Spleen (tissue), 11 donors: ENCODE measurements at regions not wholly inside any gene's neighbourhood (a gene's known extent, or its start where the extent isn't known, plus 50 kb on each side); places are given as distances from the start of the nearest gene placed in this dataset.
A peak's percentile ranks its signal among the peaks of the same experiment; 100 is the strongest.

Experiments used
- DNase-seq: peaks from one replicate; pipeline ENCODE4 v3.0.0-alpha.2; 2020
- H3K27ac ChIP-seq, 8 donors: fragments of 200-600 bp; sonication (generic) in 7 of 8; 1 replicate in 4 of 8; 2 replicates in 4 of 8; pipeline versions ENCODE4 v1.5.0 to v1.8.0; 2016 to 2021; ENCODE audit warnings: inconsistent platforms in 4 of 8, mild to moderate bottlenecking in 4 of 8, moderate library complexity in 1 of 8
- H3K27me3 ChIP-seq, 7 donors: fragments of 200-600 bp; sonication (generic) in 6 of 7; replicated peaks in 1 of 7; 1 replicate in 4 of 7; 2 replicates in 3 of 7; pipeline versions ENCODE4 v1.5.0 to v1.8.0; 2016 to 2021; ENCODE audit warnings: inconsistent platforms in 3 of 7, mild to moderate bottlenecking in 1 of 7
- H3K36me3 ChIP-seq, 6 donors: fragments of 200-600 bp; sonication (generic) in 5 of 6; 1 replicate in 4 of 6; 2 replicates in 2 of 6; pipeline versions ENCODE4 v1.5.0 to v1.8.0; 2016 to 2021; ENCODE audit warnings: inconsistent platforms in 2 of 6
- H3K4me1 ChIP-seq, 6 donors: fragments of 200-600 bp; sonication (generic) in 5 of 6; 1 replicate in 3 of 6; 2 replicates in 3 of 6; pipeline versions ENCODE4 v1.5.0 to v1.8.0; 2016 to 2021; ENCODE audit warnings: inconsistent platforms in 3 of 6
- H3K4me3 ChIP-seq, 8 donors: fragments of 200-600 bp; sonication (generic) in 7 of 8; 1 replicate in 4 of 8; 2 replicates in 4 of 8; pipeline versions ENCODE4 v1.5.0 to v1.8.0; 2016 to 2021; ENCODE audit warnings: inconsistent platforms in 4 of 8, mild to moderate bottlenecking in 4 of 8, moderate library complexity in 2 of 8
- H3K9me3 ChIP-seq, 8 donors: fragments of 200-600 bp; sonication (generic) in 7 of 8; 1 replicate in 4 of 8; 2 replicates in 4 of 8; pipeline versions ENCODE4 v1.5.0 to v1.8.0; 2016 to 2021; ENCODE audit warnings: inconsistent platforms in 4 of 8
- CTCF ChIP-seq, 11 experiments: fragments of 200-600 bp in 7 of 11; fragments of 450-650 bp in 4 of 11; sonication (generic) in 4 of 11; IDR thresholded peaks in 8 of 11; conservative IDR thresholded peaks in 3 of 11; 1 replicate in 7 of 11; 2 replicates in 4 of 11; pipeline versions ENCODE4 v1.4.0 to v1.8.0; 2016 to 2021; ENCODE audit warnings: antibody characterized with exemption in 11 of 11, inconsistent platforms in 4 of 11, mild to moderate bottlenecking in 1 of 11
- POLR2A ChIP-seq, 3 donors: fragments of 450-650 bp; IDR thresholded peaks; one replicate each; pipeline ENCODE4 v1.5.1; 2017; ENCODE audit warnings: antibody characterized with exemption in 3 of 3, mild to moderate bottlenecking in 1 of 3
- POLR2AphosphoS5 ChIP-seq, 3 donors: sonication (generic); formaldehyde crosslinking; IDR thresholded peaks; one replicate each; pipeline ENCODE4 v1.5.1; 2017; ENCODE audit warnings: antibody characterized with exemption in 3 of 3
- WGBS, 5 donors: extraction: QIAGEN DNeasy Blood & Tissue Kit in 3 of 5; methylation state at CpG; one replicate each; pipeline versions ENCODE4 v1.1.5 to v1.1.7; 2013 to 2018; 5-methylcytosine and 5-hydroxymethylcytosine counted together
- intact Hi-C: fragments of 100-400 bp; cut with DNase I; formaldehyde crosslinking; loops from one replicate; pipeline ENCODE4 v1.15.0; 2023; ENCODE audit warnings: low total_unique reads
- donor health status: healthy with polysubstance abuse.
- donor health status: DM: no; HTN: no; CAD: no; lungs with moderate emphysema.
- donor health status: DM: no; HTN: no; CAD: no.
- donor health status: Bipolar disorder and iron deficiency.
- donor health status: healthy.
- donor health status: DM: no; HTN: no; CAD: no.
- donor health status: DM: yes; HTN: yes; CAD: no.

- intact Hi-C loops: no loop called here
- peak overlapping the region in 1 of 8 donors; percentile 10 for H3K27ac ChIP-seq
- no peaks in the 10 kb centered on the region for H3K27me3 ChIP-seq
- no peaks in the 10 kb centered on the region for H3K4me1 ChIP-seq
- no peak for TF ChIP-seq CTCF (IDR thresholded peaks at IDR 0.05 in 8 of 11, conservative IDR thresholded peaks at IDR 0.05 in 3 of 11)
- 69 to 88% (median 86%) methylated on average over 4 of the region's 4 CpGs for WGBS, 5 donors
- H3K9me3 ChIP-seq: peaks cover 0 to under 1% (median 0%) of the 10 kb centered on the region in 8 donors
- no peaks in the 10 kb centered on the region for H3K36me3 ChIP-seq
- no peak overlapping the region for H3K4me3 ChIP-seq
- no peak for DNase-seq
These were observed 61.6 kb upstream of the ATP8B1 start for GRCh38 chr18:57864615-57865121.

- peaks cover 0 to 3% (median 0%) of the 10 kb centered on the region in 8 donors for H3K9me3 ChIP-seq
- 62 to 97% (median 81%) methylated on average over 2 of the region's 2 CpGs for WGBS, 5 donors
- intact Hi-C loops: no loop called here
- H3K36me3 ChIP-seq: no peaks in the 10 kb centered on the region
- no peak for DNase-seq
- H3K27me3 ChIP-seq: no peaks in the 10 kb centered on the region
- TF ChIP-seq CTCF (IDR thresholded peaks at IDR 0.05 in 8 of 11, conservative IDR thresholded peaks at IDR 0.05 in 3 of 11) (no peak), POLR2AphosphoS5 (IDR thresholded peaks at IDR 0.05) (no peak), POLR2A (IDR thresholded peaks at IDR 0.05) (no peak)
- no peaks in the 10 kb centered on the region for H3K4me1 ChIP-seq
- H3K4me3 ChIP-seq: no peak overlapping the region
- H3K27ac ChIP-seq: no peak overlapping the region
These were observed 60.6 kb upstream of the ATP8B1 start for GRCh38 chr18:57863706-57864105.

DNA sequence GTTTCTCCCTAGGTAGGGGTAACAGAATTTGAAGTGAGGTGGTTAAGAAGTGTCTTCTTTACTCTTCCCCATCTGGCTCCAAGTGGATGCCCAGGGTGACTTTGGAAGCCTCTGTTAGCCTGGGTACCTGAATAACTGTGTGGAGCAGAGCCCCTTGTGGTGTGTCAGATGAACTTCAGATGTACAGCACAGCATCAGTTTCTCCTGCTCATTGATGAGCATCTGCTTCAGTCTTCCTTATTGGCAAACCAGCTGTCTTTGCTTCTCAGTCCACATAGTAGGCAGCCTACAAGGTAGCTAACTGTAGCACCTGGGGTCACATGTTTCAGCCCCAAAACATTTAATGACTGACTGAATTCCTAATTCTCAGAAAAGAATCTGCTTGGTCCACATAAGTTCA is 56.2 kb upstream of the ATP8B1 start:
- Histone ChIP-seq H3K9me3 (peaks cover 0 to 3% (median 0%) of the 10 kb centered on the region in 8 donors), H3K36me3 (no peaks in the 10 kb centered on the region), H3K4me1 (no peaks in the 10 kb centered on the region), H3K27ac (no peak overlapping the region), H3K4me3 (no peak overlapping the region), H3K27me3 (no peaks in the 10 kb centered on the region)
- TF ChIP-seq POLR2AphosphoS5 (IDR thresholded peaks at IDR 0.05) (no peak), CTCF (IDR thresholded peaks at IDR 0.05 in 8 of 11, conservative IDR thresholded peaks at IDR 0.05 in 3 of 11) (peak in 3 of 11 experiments; percentile 15 to 31 (median 27)), POLR2A (IDR thresholded peaks at IDR 0.05) (no peak)
- DNase-seq: no peak
- intact Hi-C loops: no loop called here

GRCh38 chr18:57856557-57857280 is 53.6 kb upstream of the ATP8B1 start:
- DNase-seq: no peak
- peaks cover 0 to 3% (median 0%) of the 10 kb centered on the region in 8 donors for H3K9me3 ChIP-seq
- no peak overlapping the region for H3K27ac ChIP-seq
- TF ChIP-seq POLR2A (IDR thresholded peaks at IDR 0.05) (no peak), POLR2AphosphoS5 (IDR thresholded peaks at IDR 0.05) (no peak), CTCF (IDR thresholded peaks at IDR 0.05 in 8 of 11, conservative IDR thresholded peaks at IDR 0.05 in 3 of 11) (no peak)
- no peaks in the 10 kb centered on the region for H3K36me3 ChIP-seq
- no peaks in the 10 kb centered on the region for H3K27me3 ChIP-seq
- H3K4me1 ChIP-seq: no peaks in the 10 kb centered on the region
- WGBS, 5 donors: 79 to 89% (median 81%) methylated on average over 9 of the region's 9 CpGs
- H3K4me3 ChIP-seq: no peak overlapping the region
- intact Hi-C loops: no loop called here
